ENCODE measurements at regions not wholly inside any gene's neighbourhood (a gene's known extent, or its start where the extent isn't known, plus 50 kb on each side); places are given as distances from the start of the nearest gene placed in this dataset.
A peak's percentile ranks its signal among the peaks of the same experiment; 100 is the strongest.

DNA sequence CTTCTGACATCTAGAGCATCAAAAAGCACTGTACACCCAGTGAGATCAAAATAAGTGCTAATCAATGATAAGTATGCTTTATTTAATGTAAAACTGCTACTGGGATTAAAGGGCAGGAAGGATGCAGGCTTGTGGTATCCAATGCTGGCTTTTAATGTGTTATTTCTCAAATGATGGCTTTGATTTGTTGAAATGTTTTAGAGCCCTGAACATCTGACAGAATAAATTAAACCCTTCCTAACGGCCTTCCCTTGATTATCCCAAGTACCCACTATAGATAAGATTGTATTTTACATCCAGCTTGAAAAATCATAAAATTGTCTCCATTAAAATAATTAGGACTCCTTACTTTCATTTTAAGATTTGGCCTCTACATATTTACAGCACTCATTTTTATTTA is 382.9 kb downstream of the HNRNPD start:
- no peak for DNase-seq

- DNase-seq, result peak; percentile 23
Measured at GRCh38 chr4:81990211-81990610, 383.6 kb downstream of the HNRNPD start.

GRCh38 chr4:81989202-81989601 is 384.6 kb downstream of the HNRNPD start:
- no peak for DNase-seq

DNA sequence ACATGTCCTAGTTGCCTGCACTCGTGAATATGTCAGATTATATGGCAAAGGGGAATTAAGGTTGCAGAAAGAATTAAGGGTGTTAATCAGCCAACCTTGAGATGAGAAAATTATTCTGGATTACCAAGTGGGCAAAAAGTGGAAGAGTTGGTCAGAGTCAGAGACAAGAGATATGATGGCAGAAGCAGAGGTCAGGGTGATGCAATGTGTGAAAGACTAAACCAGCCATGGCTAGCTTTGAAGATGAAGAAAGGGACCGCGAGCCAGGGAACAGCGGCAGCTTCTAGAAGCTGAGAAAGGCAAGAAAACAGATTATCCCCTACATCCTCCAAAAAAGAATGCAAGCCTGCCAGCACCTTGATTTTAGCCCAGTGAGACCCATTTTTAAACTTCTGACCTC is 385.6 kb downstream of the HNRNPD start:
- no peak for DNase-seq

GRCh38 chr4:81984746-81985145 is 389.0 kb downstream of the HNRNPD start:
- DNase-seq, result no peak

GRCh38 chr4:81982846-81983540 is 390.8 kb downstream of the HNRNPD start:
- no peak for DNase-seq

DNA sequence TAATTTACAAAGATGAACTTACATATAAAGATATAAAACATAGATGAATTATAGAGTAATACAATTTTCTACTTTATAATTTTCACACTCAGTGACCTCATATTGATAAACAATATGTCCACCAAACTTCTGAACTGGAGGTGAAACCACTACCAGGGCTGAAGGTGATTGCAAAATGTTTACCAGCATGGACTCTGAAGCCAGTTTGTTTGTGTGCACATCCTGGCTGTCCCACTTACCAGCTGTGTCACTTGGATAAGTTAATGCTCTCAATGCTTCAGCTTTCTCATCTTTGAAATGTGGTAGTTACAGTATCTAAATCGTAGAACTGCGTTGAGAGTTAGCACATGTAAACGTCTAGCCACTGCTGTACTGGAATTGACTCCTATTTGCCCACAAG is 392.6 kb downstream of the HNRNPD start:
- no peak for DNase-seq

DNA sequence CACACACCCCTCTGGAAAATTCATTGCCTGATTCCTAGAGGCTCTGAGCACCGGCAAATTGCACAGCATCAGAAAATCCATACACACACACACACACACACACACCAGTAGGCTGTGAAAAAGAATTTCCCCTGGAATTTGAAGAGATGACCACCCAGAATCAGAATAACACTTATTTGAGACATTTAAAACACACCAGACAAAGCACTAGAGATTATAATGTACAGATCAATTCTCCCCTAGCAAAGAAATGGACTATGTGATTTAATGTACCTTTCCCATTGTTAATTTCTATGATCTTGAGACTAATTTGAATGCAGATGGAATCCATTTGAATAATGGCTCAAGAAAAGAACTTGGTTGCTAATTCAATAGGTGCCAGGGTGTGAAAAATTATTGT is 399.3 kb downstream of the HNRNPD start:
- DNase-seq, result no peak

GRCh38 chr4:81971637-81972381 is 402.0 kb downstream of the HNRNPD start:
- no peak for DNase-seq

DNA sequence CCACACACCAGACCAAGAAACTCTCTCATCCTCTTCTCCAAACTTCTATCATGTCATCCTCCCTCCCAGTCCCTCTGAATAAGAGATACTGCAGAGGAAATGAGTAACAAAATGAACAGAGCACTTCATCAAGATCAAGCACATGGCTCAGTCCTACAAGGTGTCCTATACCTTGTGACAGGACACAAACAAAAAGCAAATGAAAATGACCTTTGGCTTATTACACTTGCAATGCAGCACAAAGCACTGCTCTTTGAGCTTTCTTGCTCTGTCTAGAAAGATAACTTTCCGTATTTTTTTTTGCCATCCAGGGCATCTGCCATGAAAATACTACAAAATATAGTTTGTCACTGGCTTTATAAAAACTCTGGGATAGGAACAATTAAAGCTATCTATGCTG is 402.7 kb downstream of the HNRNPD start:
- DNase-seq, result no peak

- no peak for DNase-seq
Measured at GRCh38 chr4:81970454-81970853, 403.3 kb downstream of the HNRNPD start.

DNA sequence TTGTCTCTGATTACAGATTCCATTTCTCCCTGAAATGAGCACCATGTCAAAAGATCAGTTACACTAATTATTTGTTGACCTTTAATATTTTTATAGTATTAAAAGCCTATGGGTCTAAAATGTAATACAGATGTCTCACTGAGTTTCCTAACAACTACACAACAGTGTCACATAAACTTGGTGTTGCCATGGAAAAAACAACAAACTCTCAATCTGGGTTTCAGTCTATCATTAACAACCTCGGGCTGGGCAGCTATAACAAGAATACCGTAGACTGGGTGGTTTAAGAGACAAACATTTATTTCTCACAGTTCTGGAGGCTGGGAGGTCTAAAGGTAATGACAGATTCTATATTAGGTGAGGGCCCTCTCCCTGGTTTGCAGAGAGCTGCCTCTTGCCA is 407.1 kb downstream of the HNRNPD start:
- DNase-seq, result no peak

DNA sequence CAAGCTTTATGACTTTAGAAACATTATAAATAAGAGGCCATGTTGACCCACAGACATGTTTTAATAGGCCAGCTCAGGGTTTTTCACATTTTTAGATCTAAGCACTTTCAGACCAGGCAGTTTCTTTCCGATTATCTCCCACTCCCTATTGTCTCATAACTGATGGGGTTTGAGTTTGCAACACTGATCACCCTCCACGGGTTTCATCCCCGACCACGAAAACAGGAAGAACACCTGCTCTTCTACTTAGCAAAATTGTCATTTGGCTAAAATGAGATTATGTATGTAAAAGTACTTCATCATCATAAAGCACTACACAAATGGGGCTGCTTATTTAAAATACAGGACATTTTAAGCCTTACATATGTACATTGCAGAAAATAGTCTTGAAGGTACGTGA is 407.9 kb downstream of the HNRNPD start:
- no peak for DNase-seq

- no peak for DNase-seq
Measured at GRCh38 chr4:81965454-81965853, 408.3 kb downstream of the HNRNPD start.

- no peak for DNase-seq
Measured at GRCh38 chr4:81963763-81964020, 410.1 kb downstream of the HNRNPD start.

- no peak for DNase-seq
Measured at GRCh38 chr4:81963015-81963762, 410.6 kb downstream of the HNRNPD start.

GRCh38 chr4:81960961-81961360 is 412.8 kb downstream of the HNRNPD start:
- DNase-seq, result no peak

GRCh38 chr4:81954271-81954670 is 419.5 kb downstream of the HNRNPD start:
- DNase-seq, result no peak

GRCh38 chr4:81951891-81952455 is 421.8 kb downstream of the HNRNPD start:
- DNase-seq, result no peak

- no peak for DNase-seq
Measured at GRCh38 chr4:81946996-81947395, 426.8 kb downstream of the HNRNPD start.

GRCh38 chr4:81930506-81931238 is 443.1 kb downstream of the HNRNPD start:
- DNase-seq, result no peak

- DNase-seq, result no peak
Measured at GRCh38 chr4:81923140-81923539, 450.7 kb downstream of the HNRNPD start.

- no peak for DNase-seq
Measured at GRCh38 chr4:81922313-81922712, 450.6 kb upstream of the RASGEF1B start.
